ENCODE measurements at regions not wholly inside any gene's neighbourhood (a gene's known extent, or its start where the extent isn't known, plus 50 kb on each side); places are given as distances from the start of the nearest gene placed in this dataset.

- no peak for TF ChIP-seq EZH2 (IDR thresholded peaks at IDR 0.05; ENCODE audit: insufficient read depth, poor library complexity, severe bottlenecking)
- no peak for TF ChIP-seq EZH2phosphoT487 (IDR thresholded peaks at IDR 0.05; ENCODE audit: insufficient read depth, low read depth)
These were observed 159.9 kb upstream of the MAMLD1 start for GRCh38 chrX:150203248-150203645.
